H1 (cell line): ENCODE measurements at regions not wholly inside any gene's neighbourhood (a gene's known extent, or its start where the extent isn't known, plus 50 kb on each side); places are given as distances from the start of the nearest gene placed in this dataset.

Experiments
- CTCF ChIA-PET: fragments of 300-600 bp; sonication (Branson Sonifier 250); formaldehyde crosslinking; loops from one replicate; lab custom pipeline; 2021; ENCODE audit not compliant: partially characterized antibody; lab: Charles Lee
- POLR2A ChIA-PET: fragments of 300-600 bp; sonication (Branson Sonifier 250); formaldehyde crosslinking; loops from one replicate; lab custom pipeline; 2021; ENCODE audit warnings: inconsistent platforms; ENCODE audit not compliant: partially characterized antibody; lab: Charles Lee
- DNase-seq, 2 experiments: peaks; one replicate each; pipeline versions ENCODE4 v3.0.0 to v3.0.0-alpha.2; 2010 to 2022; ENCODE audit warnings: low spot score in 2 of 2, low read depth in 1 of 2, mixed read lengths in 1 of 2
- FAIRE-seq: peaks from 2 replicates; lab custom pipeline; 2011; peaks lifted over from hg19 to GRCh38; lab: Jason Lieb, UNC
- H2AFZ ChIP-seq: 2 replicates; pipeline ENCODE4 v1.8.1; 2012; ENCODE audit warnings: low read length, inconsistent platforms
- H2AK5ac ChIP-seq: 2 replicates; pipeline ENCODE4 v1.6.1; 2013; ENCODE audit warnings: low read depth, low read length
- H2BK120ac ChIP-seq: replicated peaks from 2 replicates; pipeline ENCODE3; 2013; ENCODE audit warnings: low read depth, low read length, inconsistent platforms
- H2BK12ac ChIP-seq: 2 replicates; pipeline ENCODE4 v1.6.1; 2013; ENCODE audit warnings: low read depth, low read length
- H2BK15ac ChIP-seq: 2 replicates; pipeline ENCODE4 v1.6.1; 2013; ENCODE audit warnings: low read length
- H2BK20ac ChIP-seq: 2 replicates; pipeline ENCODE4 v1.6.1; 2013; ENCODE audit warnings: low read length
- H2BK5ac ChIP-seq: 2 replicates; pipeline ENCODE4 v1.6.1; 2013; ENCODE audit warnings: low read depth, low read length
- H3K14ac ChIP-seq: 2 replicates; pipeline ENCODE4 v1.6.1; 2013; ENCODE audit warnings: inconsistent platforms; ENCODE audit not compliant: insufficient read length
- H3K18ac ChIP-seq: 2 replicates; pipeline ENCODE4 v1.6.1; 2013; ENCODE audit warnings: low read length; ENCODE audit errors: extremely low read depth
- H3K23ac ChIP-seq: 2 replicates; pipeline ENCODE4 v1.6.1; 2013; ENCODE audit warnings: inconsistent platforms; ENCODE audit not compliant: insufficient read length
- H3K23me2 ChIP-seq: 2 replicates; pipeline ENCODE4 v1.6.1; 2013; ENCODE audit warnings: low read depth, low read length
- H3K27ac ChIP-seq: 2 replicates; pipeline ENCODE4 v1.6.1; 2011; ENCODE audit warnings: low read depth, low read length, inconsistent platforms
- H3K27me3 ChIP-seq, 4 experiments: replicated peaks in 1 of 4; 1 replicate in 1 of 4; 2 replicates in 3 of 4; pipeline versions ENCODE4 v1.6.1 to v1.8.1; 2011 to 2013; ENCODE audit warnings: low read length in 3 of 4, mild to moderate bottlenecking in 3 of 4, inconsistent platforms in 2 of 4, mixed read lengths in 2 of 4, moderate library complexity in 1 of 4; ENCODE audit not compliant: control insufficient read depth in 3 of 4, insufficient read depth in 3 of 4; ENCODE audit errors: extremely low read depth in 1 of 4
- H3K36me3 ChIP-seq, 4 experiments: 2 replicates each; pipeline versions ENCODE4 v1.6.1 to v1.8.1; 2011 to 2013; ENCODE audit warnings: mild to moderate bottlenecking in 4 of 4, low read length in 3 of 4, moderate library complexity in 2 of 4, control low read depth in 1 of 4, inconsistent platforms in 1 of 4; ENCODE audit not compliant: insufficient read depth in 4 of 4, control insufficient read depth in 2 of 4
- H3K4ac ChIP-seq: replicated peaks from 2 replicates; pipeline ENCODE3; 2013; ENCODE audit warnings: low read length, low read depth, mixed read lengths, inconsistent platforms; ENCODE audit not compliant: insufficient read length
- H3K4me1 ChIP-seq, 4 experiments: replicated peaks in 1 of 4; 1 replicate in 1 of 4; 2 replicates in 3 of 4; pipeline versions ENCODE4 v1.6.1 to v1.8.1; 2011 to 2013; ENCODE audit warnings: low read length in 3 of 4, inconsistent platforms in 2 of 4, mixed read lengths in 1 of 4; ENCODE audit not compliant: insufficient read depth in 4 of 4, control insufficient read depth in 3 of 4
- H3K4me2 ChIP-seq, 2 experiments: 2 replicates each; pipeline versions ENCODE4 v1.6.1 to v1.8.1; 2011 to 2013; ENCODE audit warnings: low read depth in 2 of 2, low read length in 2 of 2, control low read depth in 1 of 2, inconsistent platforms in 1 of 2, mild to moderate bottlenecking in 1 of 2; ENCODE audit not compliant: insufficient read depth in 1 of 2
- H3K4me3 ChIP-seq, 4 experiments: fragments of 200-600, 300-600 bp in 1 of 4; sonication (generic), shearing (Covaris generic), sonication (Bioruptor Twin) in 1 of 4; 2 replicates each; pipeline versions ENCODE4 v1.5.1 to v1.8.1; 2011 to 2016; ENCODE audit warnings: low read length in 4 of 4, low read depth in 3 of 4, control low read depth in 2 of 4, inconsistent platforms in 2 of 4, mild to moderate bottlenecking in 2 of 4, mixed read lengths in 1 of 4, moderate library complexity in 1 of 4; ENCODE audit not compliant: insufficient read depth in 2 of 4; ENCODE audit errors: extremely low read depth in 1 of 4
- H3K56ac ChIP-seq: replicated peaks from 2 replicates; pipeline ENCODE3; 2013; ENCODE audit warnings: low read depth, mild to moderate bottlenecking, mixed read lengths, low read length, inconsistent platforms; ENCODE audit not compliant: insufficient read length
- H3K79me1 ChIP-seq: 2 replicates; pipeline ENCODE4 v1.6.1; 2013; ENCODE audit warnings: low read depth, low read length, control low read depth
- H3K79me2 ChIP-seq, 2 experiments: 2 replicates each; pipeline versions ENCODE4 v1.6.1 to v1.8.1; 2012 to 2013; ENCODE audit warnings: low read length in 2 of 2, mild to moderate bottlenecking in 2 of 2, inconsistent platforms in 1 of 2; ENCODE audit not compliant: insufficient read depth in 2 of 2, control insufficient read depth in 1 of 2
- H3K9ac ChIP-seq, 4 experiments: replicated peaks in 1 of 4; 1 replicate in 1 of 4; 2 replicates in 3 of 4; pipeline versions ENCODE4 v1.6.1 to v1.8.1; 2011 to 2013; ENCODE audit warnings: low read depth in 3 of 4, low read length in 3 of 4, control low read depth in 2 of 4, mild to moderate bottlenecking in 2 of 4, moderate library complexity in 2 of 4, inconsistent platforms in 1 of 4; ENCODE audit errors: extremely low read depth in 1 of 4
- H3K9me3 ChIP-seq, 2 experiments: 2 replicates each; pipeline versions ENCODE4 v1.6.1 to v1.8.1; 2012 to 2013; ENCODE audit warnings: mild to moderate bottlenecking in 2 of 2, moderate library complexity in 2 of 2, control low read depth in 1 of 2, inconsistent platforms in 1 of 2, low read depth in 1 of 2, low read length in 1 of 2, mixed read lengths in 1 of 2; ENCODE audit not compliant: insufficient read depth in 2 of 2
- H4K20me1 ChIP-seq, 2 experiments: replicated peaks in 1 of 2; 2 replicates each; pipeline versions ENCODE3 to v1.8.1; 2011 to 2013; ENCODE audit warnings: inconsistent platforms in 2 of 2, low read length in 2 of 2, mild to moderate bottlenecking in 1 of 2; ENCODE audit not compliant: insufficient read depth in 2 of 2, control insufficient read depth in 1 of 2
- H4K5ac ChIP-seq: 2 replicates; pipeline ENCODE4 v1.6.1; 2013; ENCODE audit warnings: low read length, low read depth, mixed read lengths, inconsistent platforms; ENCODE audit not compliant: insufficient read length
- H4K8ac ChIP-seq: 2 replicates; pipeline ENCODE4 v1.8.0; 2013; ENCODE audit warnings: mild to moderate bottlenecking, moderate library complexity, low read length, inconsistent platforms; ENCODE audit not compliant: insufficient read depth; ENCODE audit errors: extremely low read depth
- H4K91ac ChIP-seq: replicated peaks from 2 replicates; pipeline ENCODE3; 2013; ENCODE audit warnings: low read length, mixed read lengths, inconsistent platforms; ENCODE audit not compliant: insufficient read length
- ATF2 ChIP-seq: IDR thresholded peaks from 2 replicates; pipeline ENCODE4 v1.6.1; 2012; ENCODE audit warnings: low read length, inconsistent platforms
- CBX8 ChIP-seq: fragments of 300-800, 300-1000 bp; sonication (generic); IDR thresholded peaks from 2 replicates; pipeline ENCODE4 v1.7.1; 2016; ENCODE audit warnings: low read depth, low read length, borderline replicate concordance
- EZH2 ChIP-seq: fragments of 200-600 bp; sonication (generic); IDR thresholded peaks from 2 replicates; pipeline ENCODE4 v1.7.1; 2012; ENCODE audit warnings: low read depth, mild to moderate bottlenecking, moderate library complexity, low read length, inconsistent platforms; ENCODE audit not compliant: severe bottlenecking
- MAX ChIP-seq: IDR thresholded peaks from 2 replicates; pipeline ENCODE4 v1.6.1; 2012; ENCODE audit warnings: inconsistent platforms
- POU5F1 ChIP-seq: IDR thresholded peaks from 2 replicates; pipeline ENCODE4 v1.6.1; 2011; ENCODE audit warnings: low read depth, mild to moderate bottlenecking, low read length, moderate library complexity
- RAD21 ChIP-seq, 2 experiments: IDR thresholded peaks in 1 of 2; conservative IDR thresholded peaks in 1 of 2; 2 replicates each; pipeline ENCODE4 v1.6.1; 2011; ENCODE audit warnings: low read depth in 2 of 2, low read length in 2 of 2, improper control_type of control experiment in 1 of 2, inconsistent platforms in 1 of 2, mild to moderate bottlenecking in 1 of 2, moderate library complexity in 1 of 2
- RNF2 ChIP-seq: fragments of 200-900, 300-1000 bp; sonication (generic); IDR thresholded peaks from 2 replicates; pipeline ENCODE4 v1.7.1; 2016; ENCODE audit warnings: borderline replicate concordance, low read depth, mild to moderate bottlenecking, antibody characterized with exemption, low read length; ENCODE audit not compliant: poor library complexity, severe bottlenecking; ENCODE audit errors: missing control alignments
- SP1 ChIP-seq: IDR thresholded peaks from 2 replicates; pipeline ENCODE4 v1.6.1; 2011; ENCODE audit warnings: low read depth, low read length
- TCF12 ChIP-seq: IDR thresholded peaks from 2 replicates; pipeline ENCODE4 v1.6.1; 2011; ENCODE audit warnings: low read depth, mild to moderate bottlenecking, low read length
- USF2 ChIP-seq: IDR thresholded peaks from 2 replicates; pipeline ENCODE4 v1.6.1; 2011; ENCODE audit warnings: low read length, improper control_type of control experiment
- YY1 ChIP-seq: IDR thresholded peaks from 2 replicates; pipeline ENCODE4 v1.6.1; 2011; ENCODE audit warnings: low read depth, mild to moderate bottlenecking, low read length
- WGBS, 2 experiments: shearing (Covaris generic) in 1 of 2; methylation state at CpG; one replicate each; pipeline versions ENCODE4 v1.1.6 to v1.1.7; 2013 to 2015; ENCODE audit warnings: low lambda C conversion rate in 2 of 2, mixed read lengths in 2 of 2, inconsistent platforms in 1 of 2, low coverage in 1 of 2, missing lambda C conversion rate in 1 of 2; ENCODE audit not compliant: insufficient replicate concordance in 2 of 2, insufficient coverage in 1 of 2, insufficient read length in 1 of 2; ENCODE audit errors: extremely low coverage in 1 of 2, missing lambda C conversion rate in 1 of 2; 5-methylcytosine and 5-hydroxymethylcytosine counted together

GRCh38 chr4:189128341-189128740 is 812.3 kb upstream of the FRG1 start:
- H3K9ac ChIP-seq, result no peak overlapping the region
- no peak for DNase-seq
- no peak overlapping the region for H3K27ac ChIP-seq
- H3K4me2 ChIP-seq, result no peak overlapping the region
- H3K23ac ChIP-seq, result no peak overlapping the region
- H3K36me3 ChIP-seq, result no peaks in the 10 kb centered on the region
- no peak overlapping the region for H2BK15ac ChIP-seq
- FAIRE-seq, result no peak
- no peak overlapping the region for H2BK20ac ChIP-seq
- no peak overlapping the region for H3K14ac ChIP-seq
- H2AK5ac ChIP-seq, result no peak overlapping the region
- H2BK5ac ChIP-seq, result no peak overlapping the region
- no peak overlapping the region for H2AFZ ChIP-seq
- no peaks in the 10 kb centered on the region for H3K79me2 ChIP-seq
- no peak overlapping the region for H2BK120ac ChIP-seq
- H3K23me2 ChIP-seq, result no peaks in the 10 kb centered on the region
- H3K18ac ChIP-seq, result no peak overlapping the region
- H4K5ac ChIP-seq, result no peak overlapping the region
- ChIA-PET CTCF (interaction anchor here (1.4 kb wide), 1 partner anchor 21 kb away, joined by 4 read pairs; no protein-coding TSS in a partner anchor), POLR2A (no interaction called here)
- H4K20me1 ChIP-seq, result no peaks in the 10 kb centered on the region
- H3K4ac ChIP-seq, result no peak overlapping the region
- no peak overlapping the region for H3K56ac ChIP-seq
- no peaks in the 10 kb centered on the region for H3K27me3 ChIP-seq
- no peaks in the 10 kb centered on the region for H3K9me3 ChIP-seq
- no peaks in the 10 kb centered on the region for H3K4me1 ChIP-seq
- WGBS, 2 experiments, result 91% methylated on average over 4 of the region's 4 CpGs; no CpG with 5 or more reads in 1 of the 2 experiments
- no peak overlapping the region for H4K8ac ChIP-seq
- no peak overlapping the region for H2BK12ac ChIP-seq
- no peaks in the 10 kb centered on the region for H3K79me1 ChIP-seq
- H4K91ac ChIP-seq, result no peak overlapping the region
- no peak overlapping the region for H3K4me3 ChIP-seq
- TF ChIP-seq RAD21 (IDR thresholded peaks at IDR 0.05 in 1 of 2, conservative IDR thresholded peaks at IDR 0.05 in 1 of 2; ENCODE audit: low read depth in 2 of 2, low read length in 2 of 2), result no peak
- TF ChIP-seq YY1, result no peak
- no peak for TF ChIP-seq SP1
- no peak for TF ChIP-seq ATF2
- TF ChIP-seq CBX8, result no peak
- no peak for TF ChIP-seq EZH2
- TF ChIP-seq POU5F1, result no peak
- TF ChIP-seq MAX, result no peak
- no peak for TF ChIP-seq USF2
- TF ChIP-seq TCF12, result no peak
- TF ChIP-seq RNF2, result no peak
